B cell (primary cell): ENCODE measurements at regions not wholly inside any gene's neighbourhood (a gene's known extent, or its start where the extent isn't known, plus 50 kb on each side); places are given as distances from the start of the nearest gene placed in this dataset.

ENCODE experiments used
- ATAC-seq: fragments of 200-7000 bp; cut with Tn5 transposase; one replicate; pipeline ENCODE4 v1.10.0; 2021; ENCODE audit warnings: low read depth, mild to moderate bottlenecking, moderate number of reproducible peaks, moderate library complexity
- CTCF ChIA-PET: fragments of 350-600 bp; sonication (Branson Sonifier 250); formaldehyde crosslinking; loops from one replicate; lab custom pipeline; 2021; ENCODE audit warnings: antibody characterized with exemption, inconsistent platforms; lab: Charles Lee
- POLR2A ChIA-PET: fragments of 350-600 bp; sonication (Branson Sonifier 250); formaldehyde crosslinking; loops from one replicate; lab custom pipeline; 2021; ENCODE audit warnings: antibody characterized with exemption; lab: Charles Lee
- DNase-seq: peaks from one replicate; pipeline ENCODE4 v3.0.0; 2013
- H2AFZ ChIP-seq: 2 replicates; pipeline ENCODE4 v1.6.1; 2012; ENCODE audit warnings: mild to moderate bottlenecking, low read depth, low read length; ENCODE audit not compliant: insufficient read depth, poor library complexity, severe bottlenecking
- H3K27ac ChIP-seq, 2 donors: 1 replicate in 1 of 2; 2 replicates in 1 of 2; pipeline ENCODE4 v1.5.1; 2012 to 2013; ENCODE audit warnings: low read length in 2 of 2, mild to moderate bottlenecking in 2 of 2, moderate library complexity in 1 of 2
- H3K27me3 ChIP-seq, 4 experiments: fragments of 200-600 bp in 1 of 4; sonication (generic) in 1 of 4; replicated peaks in 1 of 4; 1 replicate in 2 of 4; 2 replicates in 2 of 4; pipeline versions ENCODE4 v1.6.1 to v1.7.0; 2013 to 2016; ENCODE audit warnings: low read length in 3 of 4, mild to moderate bottlenecking in 2 of 4, mixed read lengths in 1 of 4, moderate library complexity in 1 of 4; ENCODE audit not compliant: insufficient read depth in 4 of 4, control insufficient read depth in 3 of 4; ENCODE audit errors: control extremely low read depth in 1 of 4
- H3K36me3 ChIP-seq, 2 experiments: replicated peaks in 1 of 2; 1 replicate in 1 of 2; 2 replicates in 1 of 2; pipeline versions ENCODE4 v1.6.1 to v1.7.1; 2013; ENCODE audit warnings: low read length in 1 of 2; ENCODE audit not compliant: insufficient read depth in 2 of 2, control insufficient read depth in 1 of 2; ENCODE audit errors: control extremely low read depth in 1 of 2, extremely low read depth in 1 of 2
- H3K4me1 ChIP-seq, 2 donors: fragments of 200-600 bp in 1 of 2; sonication (generic) in 1 of 2; 1 replicate in 1 of 2; 2 replicates in 1 of 2; pipeline versions ENCODE4 v1.5.1 to v1.6.1; 2013 to 2017; ENCODE audit warnings: low read length in 2 of 2; ENCODE audit not compliant: control insufficient read depth in 2 of 2, insufficient read depth in 2 of 2
- H3K4me2 ChIP-seq: replicated peaks from 2 replicates; pipeline ENCODE3; 2012; ENCODE audit warnings: mild to moderate bottlenecking, low read depth, low read length; ENCODE audit not compliant: poor library complexity, severe bottlenecking
- H3K4me3 ChIP-seq, 5 experiments: fragments of 200-600 bp in 1 of 5; sonication (generic) in 1 of 5; 1 replicate in 3 of 5; 2 replicates in 2 of 5; pipeline versions ENCODE4 v1.5.1 to v1.7.0; 2011 to 2016; ENCODE audit warnings: low read length in 4 of 5, mild to moderate bottlenecking in 4 of 5, low read depth in 2 of 5, control low read depth in 1 of 5, moderate library complexity in 1 of 5; ENCODE audit not compliant: insufficient read depth in 1 of 5; ENCODE audit errors: control extremely low read depth in 1 of 5, extremely low read depth in 1 of 5
- H3K79me2 ChIP-seq: fragments of 200-600 bp; sonication (generic); one replicate; pipeline ENCODE4 v1.6.0; 2016; ENCODE audit warnings: low read length; ENCODE audit not compliant: control insufficient read depth, insufficient read depth
- H3K9ac ChIP-seq: fragments of 200-600 bp; sonication (generic); 2 replicates; pipeline ENCODE4 v1.6.1; 2017; ENCODE audit warnings: mild to moderate bottlenecking, low read length, moderate library complexity
- H3K9me3 ChIP-seq, 3 donors: one replicate each; pipeline versions ENCODE4 v1.6.1 to v1.7.1; 2013; ENCODE audit warnings: low read length in 2 of 3; ENCODE audit not compliant: control insufficient read depth in 2 of 3, insufficient read depth in 1 of 3; ENCODE audit errors: control extremely low read depth in 1 of 3
- H4K20me1 ChIP-seq: 2 replicates; pipeline ENCODE4 v1.6.0; 2012; ENCODE audit warnings: mild to moderate bottlenecking, low read length; ENCODE audit not compliant: insufficient read depth, control insufficient read depth, poor library complexity, severe bottlenecking
- H3K27ac Mint-ChIP-seq: one replicate; pipeline ENCODE4 v1.8.0; 2021; ENCODE audit warnings: mixed read lengths
- H3K27me3 Mint-ChIP-seq: one replicate; pipeline ENCODE4 v1.8.0; 2021; ENCODE audit warnings: mixed read lengths
- H3K4me1 Mint-ChIP-seq: one replicate; pipeline ENCODE4 v1.8.0; 2021; ENCODE audit warnings: mixed read lengths
- H3K4me3 Mint-ChIP-seq: one replicate; pipeline ENCODE4 v1.8.0; 2021; ENCODE audit warnings: mixed read lengths
- H3K9me3 Mint-ChIP-seq: one replicate; pipeline ENCODE4 v1.8.0; 2022; ENCODE audit warnings: mixed read lengths; ENCODE audit not compliant: insufficient read depth
- EZH2 ChIP-seq: IDR thresholded peaks from 2 replicates; pipeline ENCODE4 v1.6.1; 2012; ENCODE audit warnings: borderline replicate concordance, low read depth, mild to moderate bottlenecking, moderate library complexity, low read length; ENCODE audit not compliant: insufficient read depth, poor library complexity, severe bottlenecking
- WGBS: methylation state at CpG from one replicate; pipeline ENCODE4 v1.1.5; 2013; ENCODE audit warnings: missing lambda C conversion rate; ENCODE audit not compliant: insufficient coverage; 5-methylcytosine and 5-hydroxymethylcytosine counted together
- intact Hi-C: fragments of 100-400 bp; cut with micrococcal nuclease; formaldehyde crosslinking; loops from one replicate; pipeline ENCODE4 v1.10.0; 2022
- TF ChIP-seq, protein P1 (sequence below): fragments of 200-600 bp; IDR thresholded peaks from one replicate; pipeline ENCODE4 v1.8.0; 2022; ENCODE audit warnings: antibody characterized with exemption, mild to moderate bottlenecking

- H3K27me3 ChIP-seq: no peaks in the 10 kb centered on the region
- Mint-ChIP-seq H3K9me3 (no peaks in the 10 kb centered on the region), H3K27ac (no peak overlapping the region), H3K4me1 (no peaks in the 10 kb centered on the region), H3K27me3 (no peaks in the 10 kb centered on the region), H3K4me3 (no peak overlapping the region)
- POLR2A ChIA-PET: no interaction called here
- no peak overlapping the region for H3K27ac ChIP-seq
- intact Hi-C loops: loop anchor here (5.0 kb wide), 1 partner anchor 147 kb away; no protein-coding TSS in a partner anchor
- H3K4me1 ChIP-seq: no peaks in the 10 kb centered on the region
- H3K4me3 ChIP-seq: no peak overlapping the region
- DNase-seq (no peak), ATAC-seq (no peak)
- 90% methylated on average over 7 of the region's 7 CpGs for WGBS
- H4K20me1 ChIP-seq: no peaks in the 10 kb centered on the region
- no peaks in the 10 kb centered on the region for H3K79me2 ChIP-seq
- no peak overlapping the region for H3K4me2 ChIP-seq
- TF ChIP-seq, protein P1, sequence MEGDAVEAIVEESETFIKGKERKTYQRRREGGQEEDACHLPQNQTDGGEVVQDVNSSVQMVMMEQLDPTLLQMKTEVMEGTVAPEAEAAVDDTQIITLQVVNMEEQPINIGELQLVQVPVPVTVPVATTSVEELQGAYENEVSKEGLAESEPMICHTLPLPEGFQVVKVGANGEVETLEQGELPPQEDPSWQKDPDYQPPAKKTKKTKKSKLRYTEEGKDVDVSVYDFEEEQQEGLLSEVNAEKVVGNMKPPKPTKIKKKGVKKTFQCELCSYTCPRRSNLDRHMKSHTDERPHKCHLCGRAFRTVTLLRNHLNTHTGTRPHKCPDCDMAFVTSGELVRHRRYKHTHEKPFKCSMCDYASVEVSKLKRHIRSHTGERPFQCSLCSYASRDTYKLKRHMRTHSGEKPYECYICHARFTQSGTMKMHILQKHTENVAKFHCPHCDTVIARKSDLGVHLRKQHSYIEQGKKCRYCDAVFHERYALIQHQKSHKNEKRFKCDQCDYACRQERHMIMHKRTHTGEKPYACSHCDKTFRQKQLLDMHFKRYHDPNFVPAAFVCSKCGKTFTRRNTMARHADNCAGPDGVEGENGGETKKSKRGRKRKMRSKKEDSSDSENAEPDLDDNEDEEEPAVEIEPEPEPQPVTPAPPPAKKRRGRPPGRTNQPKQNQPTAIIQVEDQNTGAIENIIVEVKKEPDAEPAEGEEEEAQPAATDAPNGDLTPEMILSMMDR: no peak
- no peak for TF ChIP-seq EZH2
- no peak overlapping the region for H2AFZ ChIP-seq
- no peak overlapping the region for H3K9ac ChIP-seq
- H3K36me3 ChIP-seq: no peaks in the 10 kb centered on the region
- no peaks in the 10 kb centered on the region for H3K9me3 ChIP-seq
- CTCF ChIA-PET: interaction anchor here (1.0 to 1.1 kb wide), 3 partner anchors 10 to 1477 kb away, joined by 3 to 4 read pairs (median 3); no protein-coding TSS in a partner anchor
Measured at GRCh38 chr5:145680767-145681166, 154.4 kb downstream of the PRELID2 start.

- H3K9me3 ChIP-seq: no peaks in the 10 kb centered on the region
- no peak for ATAC-seq
- no peak for DNase-seq
- Mint-ChIP-seq H3K4me1 (no peaks in the 10 kb centered on the region), H3K9me3 (no peaks in the 10 kb centered on the region), H3K27ac (no peak overlapping the region), H3K27me3 (no peaks in the 10 kb centered on the region), H3K4me3 (no peak overlapping the region)
- H4K20me1 ChIP-seq: no peaks in the 10 kb centered on the region
- no peak overlapping the region for H3K4me3 ChIP-seq
- H3K36me3 ChIP-seq: no peaks in the 10 kb centered on the region
- H3K27ac ChIP-seq: no peak overlapping the region
- no peaks in the 10 kb centered on the region for H3K79me2 ChIP-seq
- H3K9ac ChIP-seq: no peak overlapping the region
- H3K27me3 ChIP-seq: no peaks in the 10 kb centered on the region
- no peak for TF ChIP-seq EZH2
- TF ChIP-seq, protein P1: no peak
- CTCF ChIA-PET: interaction anchor here (0.6 to 1.3 kb wide), 4 partner anchors 9 to 1476 kb away, joined by 3 to 5 read pairs (median 3); no protein-coding TSS in a partner anchor
- intact Hi-C loops: loop anchor here (5.0 kb wide), 1 partner anchor 147 kb away; no protein-coding TSS in a partner anchor
- H3K4me2 ChIP-seq: no peak overlapping the region
- H3K4me1 ChIP-seq: no peaks in the 10 kb centered on the region
- H2AFZ ChIP-seq: no peak overlapping the region
- POLR2A ChIA-PET: no interaction called here
Measured at GRCh38 chr5:145680169-145680568, 155.0 kb downstream of the PRELID2 start.
